ENCODE measurements at regions not wholly inside any gene's neighbourhood (a gene's known extent, or its start where the extent isn't known, plus 50 kb on each side); places are given as distances from the start of the nearest gene placed in this dataset.
"Not testable (repeated sequence)": the region's sequence is repeated elsewhere in the genome, so short reads cannot be mapped to it uniquely, and the experiment has no call there.

DNA sequence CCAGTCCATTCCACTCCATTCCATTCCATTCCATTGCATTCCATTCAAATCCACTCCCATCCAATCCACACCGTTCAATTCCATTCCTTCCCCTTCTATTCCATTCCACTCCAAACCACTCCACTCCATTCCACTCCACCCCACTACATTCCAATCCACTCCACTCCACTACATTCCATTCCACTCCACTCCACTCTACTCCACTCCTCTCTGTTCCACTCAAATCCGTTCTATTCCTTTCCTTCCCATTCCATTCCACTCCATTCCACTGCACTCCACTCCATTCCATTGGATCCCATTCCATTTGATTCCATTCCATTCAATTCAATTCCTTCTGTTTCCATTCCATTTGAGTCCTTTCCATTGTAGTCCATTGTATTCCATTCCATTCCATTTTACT is 2568.3 kb upstream of the TPTE start:
- ChIA-PET POLR2A (no interaction called here), CTCF (ENCODE audit: low intra/inter-chr PET ratio) (no interaction called here)
- no peak overlapping the region for H2AFZ ChIP-seq (ENCODE audit: low read depth, low read length)
- H3K4me1 ChIP-seq (replicated peaks in 1 of 2; ENCODE audit: control insufficient read depth in 2 of 2, insufficient read depth in 2 of 2, low read length in 2 of 2), result no peaks in the 10 kb centered on the region
- H3K79me2 ChIP-seq (ENCODE audit: control insufficient read depth, insufficient read depth, low read length), result no peaks in the 10 kb centered on the region
- intact Hi-C loops (cut with micrococcal nuclease) (no loop called here), in situ Hi-C loops (cut with MboI) (no loop called here)
- no peaks in the 10 kb centered on the region for H4K20me1 ChIP-seq (replicated peaks; ENCODE audit: control insufficient read depth, insufficient read depth, low read length)
- FAIRE-seq (no peak), ATAC-seq (no peak), DNase-seq (ENCODE audit: extremely low read depth in 1 of 4, low spot score in 3 of 4) (no peak)
- no peaks in the 10 kb centered on the region for H3K27me3 ChIP-seq (ENCODE audit: control insufficient read depth in 2 of 2, insufficient read depth in 2 of 2, low read length in 2 of 2)
- H3K27ac ChIP-seq (ENCODE audit: extremely low read depth, low read depth, low read length), result no peak overlapping the region
- no peak overlapping the region for H3K9ac ChIP-seq (ENCODE audit: insufficient read depth in 1 of 2, low read depth in 2 of 2, low read length in 2 of 2)
- H3K4me2 ChIP-seq (ENCODE audit: insufficient read depth, low read length), result no peak overlapping the region
- no TSS peak for BruUV-seq (replicated peaks)
- no peak for TF ChIP-seq PRMT5 (CRISPR knock-in tag; IDR thresholded peaks at IDR 0.05)
- TF ChIP-seq PHF21A (IDR thresholded peaks at IDR 0.05; ENCODE audit: borderline replicate concordance, low read depth), result no peak
- TF ChIP-seq ZFP30 (CRISPR knock-in tag; IDR thresholded peaks at IDR 0.05; ENCODE audit: borderline replicate concordance), result no peak
- TF ChIP-seq HIVEP1 (CRISPR knock-in tag; IDR thresholded peaks at IDR 0.05), result no peak
- no peak for TF ChIP-seq NFIC (IDR thresholded peaks at IDR 0.05)
- TF ChIP-seq CBFB (CRISPR knock-in tag; IDR thresholded peaks at IDR 0.05), result no peak
- TF ChIP-seq ZNF431 (CRISPR knock-in tag; IDR thresholded peaks at IDR 0.05), result no peak
- TF ChIP-seq TAL1 (IDR thresholded peaks at IDR 0.05), result no peak
- TF ChIP-seq CEBPG (CRISPR knock-in tag; IDR thresholded peaks at IDR 0.05), result no peak
- no peak for TF ChIP-seq CEBPG (tag; conservative IDR thresholded peaks at IDR 0.05 in 1 of 2, IDR thresholded peaks at IDR 0.05 in 1 of 2)
- TF ChIP-seq GABPA (tag; conservative IDR thresholded peaks at IDR 0.05; ENCODE audit: low read depth), result no peak
- no peak for TF ChIP-seq KHSRP (IDR thresholded peaks at IDR 0.05)
- TF ChIP-seq, protein P1, sequence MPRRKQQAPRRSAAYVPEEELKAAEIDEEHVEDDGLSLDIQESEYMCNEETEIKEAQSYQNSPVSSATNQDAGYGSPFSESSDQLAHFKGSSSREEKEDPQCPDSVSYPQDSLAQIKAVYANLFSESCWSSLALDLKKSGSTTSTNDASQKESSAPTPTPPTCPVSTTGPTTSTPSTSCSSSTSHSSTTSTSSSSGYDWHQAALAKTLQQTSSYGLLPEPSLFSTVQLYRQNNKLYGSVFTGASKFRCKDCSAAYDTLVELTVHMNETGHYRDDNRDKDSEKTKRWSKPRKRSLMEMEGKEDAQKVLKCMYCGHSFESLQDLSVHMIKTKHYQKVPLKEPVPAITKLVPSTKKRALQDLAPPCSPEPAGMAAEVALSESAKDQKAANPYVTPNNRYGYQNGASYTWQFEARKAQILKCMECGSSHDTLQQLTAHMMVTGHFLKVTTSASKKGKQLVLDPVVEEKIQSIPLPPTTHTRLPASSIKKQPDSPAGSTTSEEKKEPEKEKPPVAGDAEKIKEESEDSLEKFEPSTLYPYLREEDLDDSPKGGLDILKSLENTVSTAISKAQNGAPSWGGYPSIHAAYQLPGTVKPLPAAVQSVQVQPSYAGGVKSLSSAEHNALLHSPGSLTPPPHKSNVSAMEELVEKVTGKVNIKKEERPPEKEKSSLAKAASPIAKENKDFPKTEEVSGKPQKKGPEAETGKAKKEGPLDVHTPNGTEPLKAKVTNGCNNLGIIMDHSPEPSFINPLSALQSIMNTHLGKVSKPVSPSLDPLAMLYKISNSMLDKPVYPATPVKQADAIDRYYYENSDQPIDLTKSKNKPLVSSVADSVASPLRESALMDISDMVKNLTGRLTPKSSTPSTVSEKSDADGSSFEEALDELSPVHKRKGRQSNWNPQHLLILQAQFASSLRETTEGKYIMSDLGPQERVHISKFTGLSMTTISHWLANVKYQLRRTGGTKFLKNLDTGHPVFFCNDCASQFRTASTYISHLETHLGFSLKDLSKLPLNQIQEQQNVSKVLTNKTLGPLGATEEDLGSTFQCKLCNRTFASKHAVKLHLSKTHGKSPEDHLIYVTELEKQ (CRISPR knock-in tag; IDR thresholded peaks at IDR 0.05), result no peak
- no peak for TF ChIP-seq FOXM1 (IDR thresholded peaks at IDR 0.05; ENCODE audit: low read depth)
- TF ChIP-seq FOXM1 (CRISPR knock-in tag; IDR thresholded peaks at IDR 0.05; ENCODE audit: low read depth), result no peak
- no peak for TF ChIP-seq ARID2 (IDR thresholded peaks at IDR 0.05)
- no peak for TF ChIP-seq SMAD2 (IDR thresholded peaks at IDR 0.05; ENCODE audit: low read depth, low read length)
- no peaks in the 10 kb centered on the region for H3K9me1 ChIP-seq (ENCODE audit: control insufficient read depth, insufficient read depth, low read length)
- no peak overlapping the region for H3K4me3 ChIP-seq
- WGBS (ENCODE audit: insufficient coverage, low coverage, missing lambda C conversion rate), result 2% methylated on average over 2 of the region's 2 CpGs
- H3K36me3 ChIP-seq (ENCODE audit: control insufficient read depth, insufficient read depth, low read length), result no peaks in the 10 kb centered on the region
- H3K9me3 ChIP-seq (replicated peaks; ENCODE audit: control insufficient read depth, insufficient read depth, low read depth, low read length), result peaks cover 6% of the 10 kb centered on the region; the same call in 1 of the 2 replicates

DNA sequence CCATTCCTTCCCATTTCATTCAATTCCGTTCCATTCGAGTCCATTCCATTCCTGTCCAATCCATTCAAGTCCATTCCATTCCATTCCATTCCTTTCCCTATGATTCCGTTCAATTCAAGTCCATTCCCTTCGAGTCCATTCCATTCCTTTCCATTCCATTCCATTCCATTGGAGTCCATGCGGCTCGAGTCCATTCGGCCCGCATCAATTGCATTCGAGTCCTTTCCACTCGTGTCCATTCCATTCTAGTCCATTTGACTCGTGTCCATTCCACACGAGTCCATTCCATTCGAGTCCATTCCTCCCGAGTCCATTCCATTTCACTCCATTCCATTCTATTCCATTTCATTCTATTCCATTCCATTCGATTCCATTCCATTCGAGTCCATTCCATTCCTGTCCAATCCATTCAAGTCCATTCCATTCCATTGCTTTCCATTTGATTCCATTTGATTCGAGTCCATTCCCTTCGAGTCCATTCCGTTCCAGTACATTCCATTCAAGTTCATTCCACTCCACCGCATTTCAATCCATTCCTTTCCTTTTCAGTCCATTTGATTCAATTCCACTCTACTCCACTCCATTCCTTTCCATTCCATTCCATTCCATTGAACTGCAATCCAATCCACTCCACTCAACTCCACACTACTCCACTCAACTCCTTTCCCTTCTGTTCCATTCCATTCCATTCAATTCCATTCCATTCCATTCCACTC is 2565.9 kb upstream of the TPTE start:
- in situ Hi-C loops (cut with MboI); H3K36me3 ChIP-seq (ENCODE audit: control insufficient read depth, insufficient read depth, low read length); H4K20me1 ChIP-seq (replicated peaks; ENCODE audit: control insufficient read depth, insufficient read depth, low read length); FAIRE-seq; H3K27me3 ChIP-seq (ENCODE audit: control insufficient read depth in 2 of 2, insufficient read depth in 2 of 2, low read length in 2 of 2); intact Hi-C loops (cut with micrococcal nuclease); H3K9ac ChIP-seq (ENCODE audit: insufficient read depth in 1 of 2, low read depth in 2 of 2, low read length in 2 of 2); H3K9me1 ChIP-seq (ENCODE audit: control insufficient read depth, insufficient read depth, low read length); H3K27ac ChIP-seq (ENCODE audit: extremely low read depth, low read depth, low read length); H3K9me3 ChIP-seq (replicated peaks; ENCODE audit: control insufficient read depth, insufficient read depth, low read depth, low read length); H2AFZ ChIP-seq (ENCODE audit: low read depth, low read length); H3K4me2 ChIP-seq (ENCODE audit: insufficient read depth, low read length); H3K4me3 ChIP-seq; POLR2A ChIA-PET; H3K4me1 ChIP-seq (replicated peaks in 1 of 2; ENCODE audit: control insufficient read depth in 2 of 2, insufficient read depth in 2 of 2, low read length in 2 of 2); H3K79me2 ChIP-seq (ENCODE audit: control insufficient read depth, insufficient read depth, low read length); BruUV-seq (replicated peaks); CTCF ChIA-PET (ENCODE audit: low intra/inter-chr PET ratio); ATAC-seq; DNase-seq (ENCODE audit: extremely low read depth in 1 of 4, low spot score in 3 of 4): not testable (repeated sequence)
- WGBS (ENCODE audit: insufficient coverage, low coverage, missing lambda C conversion rate), result 2% methylated on average over 20 of the region's 20 CpGs
